ENCODE measurements at regions not wholly inside any gene's neighbourhood (a gene's known extent, or its start where the extent isn't known, plus 50 kb on each side); places are given as distances from the start of the nearest gene placed in this dataset.

GRCh38 chr6:105620878-105621277 is 218.0 kb upstream of the PREP start:
- Histone ChIP-seq H3K4me1 (ENCODE audit: insufficient read depth) (no peaks in the 10 kb centered on the region), H3K79me2 (replicated peaks; ENCODE audit: insufficient read depth) (no peaks in the 10 kb centered on the region), H3K27ac (ENCODE audit: low read depth) (no peak overlapping the region), H3K4me3 (no peak overlapping the region), H3K4me2 (no peak overlapping the region), H3K27me3 (ENCODE audit: insufficient read depth) (no peaks in the 10 kb centered on the region), H4K20me1 (replicated peaks; ENCODE audit: insufficient read depth) (no peaks in the 10 kb centered on the region), H3F3A (replicated peaks; ENCODE audit: low read depth) (no peaks in the 10 kb centered on the region), H3K36me3 (ENCODE audit: insufficient read depth) (no peaks in the 10 kb centered on the region), H2AFZ (no peak overlapping the region), H3K9me2 (ENCODE audit: insufficient read depth) (no peaks in the 10 kb centered on the region)
- no peaks in the 10 kb centered on the region for H3K36me3 Mint-ChIP-seq (ENCODE audit: low read depth)
- no peak for ATAC-seq
- DNase-seq (ENCODE audit: low spot score): no peak
- no peaks in the 10 kb centered on the region; the same call in 2 of the 3 replicates for H3K9me3 Mint-ChIP-seq
- no peak for TF ChIP-seq EZH2 (IDR thresholded peaks at IDR 0.05; ENCODE audit: low read depth, unreplicated experiment)
- no peak for TF ChIP-seq ETS1 (IDR thresholded peaks at IDR 0.05)
- no peak for TF ChIP-seq ZNF114 (CRISPR knock-in tag; IDR thresholded peaks at IDR 0.05)
- TF ChIP-seq ZNF331 (CRISPR knock-in tag; IDR thresholded peaks at IDR 0.05; ENCODE audit: low read depth): no peak
- TF ChIP-seq, protein P1, sequence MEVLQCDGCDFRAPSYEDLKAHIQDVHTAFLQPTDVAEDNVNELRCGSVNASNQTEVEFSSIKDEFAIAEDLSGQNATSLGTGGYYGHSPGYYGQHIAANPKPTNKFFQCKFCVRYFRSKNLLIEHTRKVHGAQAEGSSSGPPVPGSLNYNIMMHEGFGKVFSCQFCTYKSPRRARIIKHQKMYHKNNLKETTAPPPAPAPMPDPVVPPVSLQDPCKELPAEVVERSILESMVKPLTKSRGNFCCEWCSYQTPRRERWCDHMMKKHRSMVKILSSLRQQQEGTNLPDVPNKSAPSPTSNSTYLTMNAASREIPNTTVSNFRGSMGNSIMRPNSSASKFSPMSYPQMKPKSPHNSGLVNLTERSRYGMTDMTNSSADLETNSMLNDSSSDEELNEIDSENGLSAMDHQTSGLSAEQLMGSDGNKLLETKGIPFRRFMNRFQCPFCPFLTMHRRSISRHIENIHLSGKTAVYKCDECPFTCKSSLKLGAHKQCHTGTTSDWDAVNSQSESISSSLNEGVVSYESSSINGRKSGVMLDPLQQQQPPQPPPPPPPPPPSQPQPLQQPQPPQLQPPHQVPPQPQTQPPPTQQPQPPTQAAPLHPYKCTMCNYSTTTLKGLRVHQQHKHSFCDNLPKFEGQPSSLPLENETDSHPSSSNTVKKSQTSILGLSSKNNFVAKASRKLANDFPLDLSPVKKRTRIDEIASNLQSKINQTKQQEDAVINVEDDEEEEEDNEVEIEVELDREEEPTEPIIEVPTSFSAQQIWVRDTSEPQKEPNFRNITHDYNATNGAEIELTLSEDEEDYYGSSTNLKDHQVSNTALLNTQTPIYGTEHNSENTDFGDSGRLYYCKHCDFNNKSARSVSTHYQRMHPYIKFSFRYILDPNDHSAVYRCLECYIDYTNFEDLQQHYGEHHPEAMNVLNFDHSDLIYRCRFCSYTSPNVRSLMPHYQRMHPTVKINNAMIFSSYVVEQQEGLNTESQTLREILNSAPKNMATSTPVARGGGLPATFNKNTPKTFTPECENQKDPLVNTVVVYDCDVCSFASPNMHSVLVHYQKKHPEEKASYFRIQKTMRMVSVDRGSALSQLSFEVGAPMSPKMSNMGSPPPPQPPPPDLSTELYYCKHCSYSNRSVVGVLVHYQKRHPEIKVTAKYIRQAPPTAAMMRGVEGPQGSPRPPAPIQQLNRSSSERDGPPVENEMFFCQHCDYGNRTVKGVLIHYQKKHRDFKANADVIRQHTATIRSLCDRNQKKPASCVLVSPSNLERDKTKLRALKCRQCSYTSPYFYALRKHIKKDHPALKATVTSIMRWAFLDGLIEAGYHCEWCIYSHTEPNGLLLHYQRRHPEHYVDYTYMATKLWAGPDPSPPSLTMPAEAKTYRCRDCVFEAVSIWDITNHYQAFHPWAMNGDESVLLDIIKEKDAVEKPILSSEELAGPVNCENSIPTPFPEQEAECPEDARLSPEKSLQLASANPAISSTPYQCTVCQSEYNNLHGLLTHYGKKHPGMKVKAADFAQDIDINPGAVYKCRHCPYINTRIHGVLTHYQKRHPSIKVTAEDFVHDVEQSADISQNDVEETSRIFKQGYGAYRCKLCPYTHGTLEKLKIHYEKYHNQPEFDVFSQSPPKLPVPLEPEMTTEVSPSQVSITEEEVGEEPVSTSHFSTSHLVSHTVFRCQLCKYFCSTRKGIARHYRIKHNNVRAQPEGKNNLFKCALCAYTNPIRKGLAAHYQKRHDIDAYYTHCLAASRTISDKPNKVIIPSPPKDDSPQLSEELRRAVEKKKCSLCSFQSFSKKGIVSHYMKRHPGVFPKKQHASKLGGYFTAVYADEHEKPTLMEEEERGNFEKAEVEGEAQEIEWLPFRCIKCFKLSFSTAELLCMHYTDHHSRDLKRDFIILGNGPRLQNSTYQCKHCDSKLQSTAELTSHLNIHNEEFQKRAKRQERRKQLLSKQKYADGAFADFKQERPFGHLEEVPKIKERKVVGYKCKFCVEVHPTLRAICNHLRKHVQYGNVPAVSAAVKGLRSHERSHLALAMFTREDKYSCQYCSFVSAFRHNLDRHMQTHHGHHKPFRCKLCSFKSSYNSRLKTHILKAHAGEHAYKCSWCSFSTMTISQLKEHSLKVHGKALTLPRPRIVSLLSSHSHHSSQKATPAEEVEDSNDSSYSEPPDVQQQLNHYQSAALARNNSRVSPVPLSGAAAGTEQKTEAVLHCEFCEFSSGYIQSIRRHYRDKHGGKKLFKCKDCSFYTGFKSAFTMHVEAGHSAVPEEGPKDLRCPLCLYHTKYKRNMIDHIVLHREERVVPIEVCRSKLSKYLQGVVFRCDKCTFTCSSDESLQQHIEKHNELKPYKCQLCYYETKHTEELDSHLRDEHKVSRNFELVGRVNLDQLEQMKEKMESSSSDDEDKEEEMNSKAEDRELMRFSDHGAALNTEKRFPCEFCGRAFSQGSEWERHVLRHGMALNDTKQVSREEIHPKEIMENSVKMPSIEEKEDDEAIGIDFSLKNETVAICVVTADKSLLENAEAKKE (CRISPR knock-in tag; IDR thresholded peaks at IDR 0.05): no peak
- TF ChIP-seq JUNB (IDR thresholded peaks at IDR 0.05; ENCODE audit: unreplicated experiment): no peak
- no peak for TF ChIP-seq CREB1 (CRISPR knock-in tag; IDR thresholded peaks at IDR 0.05; ENCODE audit: low read depth)
- no peak for TF ChIP-seq STAT1 (IDR thresholded peaks at IDR 0.05; ENCODE audit: unreplicated experiment)
- no peak overlapping the region for H3K4me3 Mint-ChIP-seq
- H3K27ac Mint-ChIP-seq: no peak overlapping the region
- no peaks in the 10 kb centered on the region for H3K4me1 Mint-ChIP-seq
- no peaks in the 10 kb centered on the region for H3K27me3 Mint-ChIP-seq (ENCODE audit: insufficient read depth, low read depth, poor library complexity)
